GM19438 (cell line): ENCODE measurements at regions not wholly inside any gene's neighbourhood (a gene's known extent, or its start where the extent isn't known, plus 50 kb on each side); places are given as distances from the start of the nearest gene placed in this dataset.
"Not testable (repeated sequence)": the region's sequence is repeated elsewhere in the genome, so short reads cannot be mapped to it uniquely, and the experiment has no call there.

Source experiments
- ATAC-seq: cut with Tn5 transposase; IDR thresholded peaks from one replicate; pipeline ENCODE4 v1.9.1; 2021; ENCODE audit warnings: low read depth; ENCODE audit not compliant: unreplicated experiment

GRCh38 chr13:107830804-107831203 lies 384.5 kb downstream of the LIG4 start:
- ATAC-seq: no peak

- no peak for ATAC-seq
Measured at GRCh38 chr13:107827840-107828549, 387.3 kb downstream of the LIG4 start.

- no peak for ATAC-seq
Measured at GRCh38 chr13:107824635-107825034, 390.7 kb downstream of the LIG4 start.

DNA sequence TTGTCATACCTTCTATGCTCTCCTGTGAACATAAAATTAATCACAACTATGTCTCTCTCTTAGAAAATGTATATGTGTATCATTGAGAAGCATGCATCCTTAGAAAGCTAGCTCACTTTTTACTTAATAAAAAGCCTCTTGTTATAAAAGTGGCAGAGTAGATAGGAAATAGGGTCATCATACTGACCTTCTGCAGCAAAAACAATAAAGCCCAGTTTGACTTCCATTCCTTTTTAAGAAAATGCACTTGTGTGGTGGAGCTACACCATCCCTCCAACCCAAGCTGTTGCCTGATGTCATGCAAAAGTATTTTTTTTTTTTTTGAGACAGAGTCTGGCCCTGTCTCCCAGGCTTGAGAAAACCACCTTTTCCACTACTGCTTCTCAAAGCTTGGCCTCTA lies 393.3 kb downstream of the LIG4 start:
- ATAC-seq: no peak

- no peak for ATAC-seq
Measured at GRCh38 chr13:107821492-107821891, 393.8 kb downstream of the LIG4 start.

DNA sequence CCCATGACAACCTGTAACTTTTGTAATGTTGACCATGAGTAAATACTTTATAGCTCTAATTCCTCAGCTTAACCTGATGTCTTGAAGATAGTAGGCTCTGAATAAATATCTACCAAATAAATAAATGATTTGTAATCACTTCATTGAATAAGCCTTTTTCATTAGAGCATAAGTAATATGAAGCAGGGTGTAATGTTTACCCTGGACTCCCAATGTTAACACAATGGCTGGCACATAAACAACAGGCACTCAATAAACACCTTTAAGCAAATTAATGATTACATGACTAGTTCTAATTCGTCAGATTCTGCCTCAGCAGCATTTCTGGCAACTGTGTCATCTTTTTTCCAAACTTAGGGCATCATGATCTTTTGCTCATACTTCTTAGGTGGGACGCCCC lies 396.3 kb downstream of the LIG4 start:
- no peak for ATAC-seq

- no peak for ATAC-seq
Measured at GRCh38 chr13:107817647-107818287, 397.6 kb downstream of the LIG4 start.

DNA sequence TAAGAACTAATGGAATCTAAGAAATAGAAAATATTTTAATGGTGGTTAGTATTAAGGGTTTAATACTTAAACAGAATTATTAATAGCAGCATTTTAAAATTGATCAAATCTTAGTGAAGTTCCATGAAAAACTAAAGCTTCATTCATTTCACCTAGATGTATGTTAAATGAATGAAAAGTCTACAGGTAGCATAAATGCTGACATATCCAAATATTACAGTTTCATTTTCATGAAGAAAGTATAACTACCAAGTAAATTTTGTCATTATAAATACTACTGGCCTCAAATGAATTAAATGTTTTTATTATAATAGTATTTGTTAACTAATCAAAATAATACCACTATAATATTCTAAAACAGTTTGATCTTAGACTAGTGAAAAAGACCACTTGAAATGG lies 403.3 kb downstream of the LIG4 start:
- ATAC-seq: no peak

DNA sequence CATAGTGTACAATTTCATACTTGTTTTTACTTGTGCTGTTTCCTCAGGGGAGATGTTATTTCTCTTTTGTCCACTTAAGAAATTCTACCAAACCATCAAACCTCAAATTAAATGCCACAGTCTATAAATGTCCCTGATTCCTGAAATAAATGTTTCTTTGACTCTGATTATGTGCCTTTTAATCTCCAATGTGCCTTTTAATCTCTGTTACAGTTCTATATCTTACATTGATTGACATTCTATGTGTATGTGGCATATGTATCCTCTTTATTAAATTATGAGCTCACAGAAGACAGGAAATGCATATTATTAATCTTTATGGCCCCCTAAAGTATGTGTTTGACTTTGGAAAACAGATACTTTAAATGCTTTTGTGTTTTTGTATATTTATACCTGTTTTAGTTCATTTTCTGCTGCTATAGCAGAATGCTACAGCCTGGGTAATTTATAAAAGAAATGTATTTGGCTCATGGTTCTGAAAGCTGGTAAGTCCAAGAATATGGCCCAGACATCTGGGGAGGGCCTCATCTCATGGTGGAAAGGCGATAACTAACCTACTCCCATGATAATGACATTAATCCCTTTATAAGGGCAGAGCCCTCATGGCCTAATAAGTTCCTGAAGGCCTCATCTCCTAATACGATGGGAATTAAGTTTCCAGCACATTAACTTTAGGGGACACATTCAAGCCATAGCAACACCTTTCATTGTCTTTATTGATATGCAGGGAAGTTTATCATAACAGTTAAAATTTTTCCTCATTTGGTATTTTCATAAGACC lies 403.9 kb downstream of the LIG4 start:
- ATAC-seq: no peak

GRCh38 chr13:107809125-107809524 lies 406.2 kb downstream of the LIG4 start:
- ATAC-seq: no peak

DNA sequence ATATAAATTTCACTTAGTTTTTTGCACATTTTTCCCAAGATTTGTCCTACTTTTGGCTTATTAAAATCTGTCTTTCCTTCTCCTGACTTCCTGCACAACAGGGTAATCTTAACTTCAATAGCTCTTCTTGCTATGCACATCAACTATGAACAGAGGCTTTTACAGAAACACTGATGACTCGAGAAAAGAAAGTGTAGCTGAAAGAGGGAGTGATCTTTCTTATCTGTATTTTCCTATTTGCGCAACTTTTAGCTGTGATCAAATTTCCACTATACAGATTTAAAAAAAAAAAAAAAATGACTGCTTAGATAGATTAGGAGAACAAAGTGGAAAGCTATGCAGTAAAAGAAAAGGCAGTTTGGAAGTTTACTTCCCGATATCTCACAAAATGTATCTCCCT lies 406.9 kb downstream of the LIG4 start:
- no peak for ATAC-seq

DNA sequence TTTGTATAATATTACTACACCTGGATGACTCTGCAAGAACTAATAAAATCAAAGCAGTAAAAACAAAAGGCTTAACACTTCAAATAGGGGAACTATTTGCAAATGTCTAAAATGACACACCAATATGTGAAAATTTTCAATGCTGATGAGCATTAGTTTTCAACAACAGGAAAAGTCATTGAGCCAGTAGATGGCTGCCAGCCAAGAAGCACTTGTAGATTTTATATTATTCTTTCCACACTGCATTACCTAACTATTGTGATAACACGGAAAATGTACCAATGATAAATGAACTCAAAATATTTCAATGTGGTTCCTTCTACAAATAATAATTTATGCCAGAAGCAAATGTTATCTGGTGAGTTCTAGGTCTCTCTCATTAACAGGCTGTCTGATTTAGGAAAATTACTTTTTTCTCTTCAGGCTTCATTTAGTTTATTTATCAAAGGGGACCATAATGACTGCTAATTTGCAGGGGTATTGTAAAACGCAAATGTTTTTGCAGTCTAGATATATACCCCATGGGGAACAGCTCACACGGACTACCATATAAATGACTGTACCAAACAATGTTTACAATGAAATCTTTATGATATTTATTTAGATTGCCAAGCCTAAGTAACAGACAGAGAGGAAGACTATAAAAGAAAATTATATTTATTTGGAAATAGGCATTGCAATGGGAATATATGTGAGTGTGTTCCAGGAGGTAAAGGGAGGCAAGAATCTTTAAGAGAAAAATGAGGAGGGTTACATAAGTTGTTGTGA lies 407.8 kb downstream of the LIG4 start:
- no peak for ATAC-seq

GRCh38 chr13:107806726-107807125 lies 408.6 kb downstream of the LIG4 start:
- no peak for ATAC-seq

GRCh38 chr13:107803822-107804495 lies 411.4 kb downstream of the LIG4 start:
- ATAC-seq: no peak

DNA sequence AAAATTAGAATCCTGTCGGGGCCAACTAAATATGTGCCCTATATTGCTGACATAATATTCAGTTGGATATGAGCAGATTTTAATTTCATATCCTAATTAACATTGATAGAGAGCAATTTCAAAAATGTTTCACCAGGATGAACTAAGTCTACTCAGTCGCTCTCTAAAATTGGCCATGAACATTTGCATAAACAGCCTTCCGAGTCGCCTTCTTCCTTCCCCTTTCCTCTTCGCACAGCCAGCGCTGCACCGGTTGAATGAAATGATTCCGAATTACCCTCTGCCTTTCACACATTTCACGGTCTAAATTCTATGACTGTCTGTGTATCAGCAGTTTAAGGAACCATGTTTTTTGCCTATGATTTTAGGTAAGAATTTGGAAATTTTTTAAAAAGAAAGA lies 413.7 kb downstream of the LIG4 start:
- ATAC-seq: no peak

- ATAC-seq: no peak
Measured at GRCh38 chr13:107799001-107799400, 416.3 kb downstream of the LIG4 start.

GRCh38 chr13:107790397-107790796 lies 424.9 kb downstream of the LIG4 start:
- ATAC-seq: no peak

DNA sequence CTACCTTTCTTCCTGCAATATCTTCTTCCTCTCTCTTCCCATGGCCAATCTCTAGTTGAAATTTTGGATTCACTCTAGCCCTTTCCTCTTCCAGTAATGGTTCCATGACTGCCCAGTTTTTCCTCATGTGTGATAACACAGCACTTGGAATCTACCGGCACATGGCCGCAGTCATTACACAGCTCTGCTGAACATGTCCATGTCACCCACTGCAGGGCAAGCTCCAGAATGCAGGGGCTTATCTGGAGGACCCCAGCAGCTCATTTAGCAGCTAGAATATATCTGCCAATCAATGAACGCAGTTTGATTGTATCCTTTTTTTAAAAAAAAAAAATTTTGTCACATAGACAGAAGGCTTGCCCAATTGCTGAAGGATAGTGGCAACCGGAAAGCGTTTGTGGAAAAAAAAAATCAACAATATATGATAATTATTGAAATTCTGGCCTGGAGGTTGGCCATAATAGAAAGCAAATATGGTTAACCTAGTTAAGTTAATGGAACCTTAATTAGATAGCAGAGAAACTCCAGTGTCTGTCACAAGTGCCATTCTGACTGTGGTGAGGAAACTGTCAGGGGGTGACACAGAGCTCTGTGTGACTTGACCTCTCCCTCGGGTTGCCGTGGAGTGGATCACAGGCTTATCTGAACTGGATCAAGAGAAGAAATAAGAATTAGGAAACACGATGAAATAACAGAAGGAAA lies 426.7 kb downstream of the LIG4 start:
- ATAC-seq: no peak

GRCh38 chr13:107782646-107783045 lies 432.7 kb downstream of the LIG4 start:
- not testable (repeated sequence) for ATAC-seq

DNA sequence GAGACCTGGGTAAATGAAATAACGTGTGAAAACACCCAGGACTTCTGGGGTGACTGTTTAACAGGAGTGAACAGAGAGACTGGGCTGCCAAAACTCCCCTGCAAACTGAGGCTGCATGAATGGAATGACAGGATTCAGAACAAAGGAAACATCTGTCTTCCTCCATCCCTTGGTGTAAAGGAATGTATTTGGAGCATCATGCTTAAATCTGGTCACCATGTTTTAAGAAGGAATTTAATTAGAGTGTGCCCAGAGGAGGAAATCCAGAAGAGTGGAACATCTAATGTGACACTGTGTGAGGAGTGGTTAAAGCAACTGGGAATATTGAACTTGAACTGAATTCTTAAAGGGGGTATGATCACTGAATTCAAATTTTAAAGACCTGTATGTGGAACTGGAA lies 437.2 kb downstream of the LIG4 start:
- no peak for ATAC-seq
